K562 (cell line): ENCODE measurements at regions not wholly inside any gene's neighbourhood (a gene's known extent, or its start where the extent isn't known, plus 50 kb on each side); places are given as distances from the start of the nearest gene placed in this dataset.

Source experiments
- ATAC-seq: fragments of 200-7000 bp; cut with Tn5 transposase; 3 replicates; pipeline ENCODE4 v1.9.1; 2020; ENCODE audit warnings: moderate library complexity
- BruUV-seq: library from RNA; stranded (reverse); fragments of 400-500 nt; replicated peaks from 2 replicates; lab custom pipeline; 2021; lab: Mats Ljungman, UMichigan
- CTCF ChIA-PET: fragments of 300-600 bp; formaldehyde crosslinking; extraction: SDS; loops from one replicate; lab custom pipeline; 2021; ENCODE audit warnings: low intra/inter-chr PET ratio; lab: Yijun Ruan, JAX
- POLR2A ChIA-PET: fragments of 300-600, 350-650 bp; sonication (Branson Sonifier 250); formaldehyde crosslinking; extraction: SDS; loops from one replicate; lab custom pipeline; 2021; ENCODE audit warnings: antibody characterized with exemption, inconsistent platforms; lab: Yijun Ruan, JAX
- DNase-seq, 4 experiments: peaks; one replicate each; pipeline versions ENCODE4 v3.0.0 to v3.0.0-alpha.2; 2011 to 2018; ENCODE audit warnings: low spot score in 3 of 4, mixed read lengths in 3 of 4; ENCODE audit errors: extremely low read depth in 1 of 4
- FAIRE-seq: peaks from 2 replicates; lab custom pipeline; 2011; peaks lifted over from hg19 to GRCh38; lab: Jason Lieb, UNC
- H2AFZ ChIP-seq: 2 replicates; pipeline ENCODE4 v1.6.0; 2011; ENCODE audit warnings: low read depth, low read length, control low read depth, inconsistent platforms
- H3K27ac ChIP-seq: fragments of 200-600 bp; 3 replicates; pipeline ENCODE4 v1.8.0; 2011; ENCODE audit warnings: low read depth, mild to moderate bottlenecking, control low read depth, inconsistent platforms, low read length, moderate library complexity, mixed read lengths; ENCODE audit errors: extremely low read depth
- H3K27me3 ChIP-seq, 2 experiments: fragments of 300-600 bp in 1 of 2; 2 replicates in 1 of 2; 3 replicates in 1 of 2; pipeline versions ENCODE4 v1.6.0 to v1.8.0; 2011; ENCODE audit warnings: inconsistent platforms in 2 of 2, low read length in 2 of 2, mild to moderate bottlenecking in 1 of 2, mixed read lengths in 1 of 2, moderate library complexity in 1 of 2; ENCODE audit not compliant: control insufficient read depth in 2 of 2, insufficient read depth in 2 of 2
- H3K36me3 ChIP-seq: fragments of 300-600 bp; 3 replicates; pipeline ENCODE4 v1.8.0; 2011; ENCODE audit warnings: mild to moderate bottlenecking, low read length, inconsistent platforms; ENCODE audit not compliant: control insufficient read depth, insufficient read depth
- H3K4me1 ChIP-seq, 2 experiments: fragments of 200-600 bp in 1 of 2; replicated peaks in 1 of 2; 2 replicates in 1 of 2; 3 replicates in 1 of 2; pipeline versions ENCODE4 v1.5.1 to v1.8.0; 2011; ENCODE audit warnings: inconsistent platforms in 2 of 2, low read length in 2 of 2, mild to moderate bottlenecking in 1 of 2, mixed read lengths in 1 of 2, moderate library complexity in 1 of 2; ENCODE audit not compliant: control insufficient read depth in 2 of 2, insufficient read depth in 2 of 2
- H3K4me2 ChIP-seq: 2 replicates; pipeline ENCODE4 v1.6.1; 2011; ENCODE audit warnings: low read length, control low read depth, inconsistent platforms, mixed read lengths; ENCODE audit not compliant: insufficient read depth
- H3K4me3 ChIP-seq: fragments of 200-600 bp; sonication (generic), shearing (Covaris generic); 2 replicates; pipeline ENCODE4 v1.5.1; 2016; ENCODE audit warnings: control low read depth, inconsistent platforms
- H3K79me2 ChIP-seq: fragments of 200-600 bp; 3 replicates; pipeline ENCODE4 v1.8.0; 2011; ENCODE audit warnings: low read length, inconsistent platforms; ENCODE audit not compliant: control insufficient read depth, insufficient read depth
- H3K9ac ChIP-seq, 2 experiments: 2 replicates each; pipeline versions ENCODE4 v1.6.0 to v1.6.1; 2011; ENCODE audit warnings: low read depth in 2 of 2, low read length in 2 of 2, control low read depth in 1 of 2, inconsistent platforms in 1 of 2, mild to moderate bottlenecking in 1 of 2, mixed read lengths in 1 of 2; ENCODE audit not compliant: insufficient read depth in 1 of 2
- H3K9me1 ChIP-seq: one replicate; pipeline ENCODE4 v1.6.0; 2011; ENCODE audit warnings: inconsistent platforms, mild to moderate bottlenecking, low read length, moderate library complexity; ENCODE audit not compliant: control insufficient read depth, insufficient read depth
- H3K9me3 ChIP-seq: replicated peaks from 2 replicates; pipeline ENCODE4 v1.5.1; 2011; ENCODE audit warnings: low read depth, low read length, inconsistent platforms; ENCODE audit not compliant: control insufficient read depth, insufficient read depth
- H4K20me1 ChIP-seq: replicated peaks from 2 replicates; pipeline ENCODE4 v1.6.1; 2011; ENCODE audit warnings: low read length, inconsistent platforms, mixed read lengths; ENCODE audit not compliant: control insufficient read depth, insufficient read depth
- BRD9 ChIP-seq: fragments of 450-650 bp; IDR thresholded peaks from 2 replicates; pipeline ENCODE4 v1.6.1; 2018; ENCODE audit warnings: low read depth; ENCODE audit not compliant: partially characterized antibody
- CBX5 ChIP-seq: IDR thresholded peaks from 2 replicates; pipeline ENCODE4 v1.6.1; 2014; ENCODE audit warnings: low read depth, borderline replicate concordance
- CREM ChIP-seq: IDR thresholded peaks from 2 replicates; pipeline ENCODE4 v1.6.1; 2014; ENCODE audit warnings: antibody characterized with exemption, low read depth
- ELF4 ChIP-seq: fragments of 450-650 bp; formaldehyde crosslinking; IDR thresholded peaks from 2 replicates; pipeline ENCODE4 v1.4.0; 2022; ENCODE audit warnings: missing genetic modification characterization
- POLR2B ChIP-seq: fragments of 450-650 bp; IDR thresholded peaks from 2 replicates; pipeline ENCODE4 v1.6.1; 2018; ENCODE audit warnings: low read depth; ENCODE audit not compliant: partially characterized antibody
- RFX7 ChIP-seq: fragments of 250-450 bp; sonication (Bioruptor Pico); IDR thresholded peaks from 2 replicates; pipeline ENCODE4 v1.5.1; 2021; ENCODE audit warnings: mild to moderate bottlenecking
- TAL1 ChIP-seq: fragments of 450-650 bp; IDR thresholded peaks from 2 replicates; pipeline ENCODE4 v1.6.1; 2016; ENCODE audit warnings: mild to moderate bottlenecking
- ZNF232 ChIP-seq: sonication (generic); formaldehyde crosslinking; IDR thresholded peaks from 2 replicates; pipeline ENCODE4 v1.8.0; 2022; ENCODE audit warnings: mild to moderate bottlenecking, missing genetic modification reagents
- WGBS: fragments of 100-300 bp; shearing (Covaris generic); methylation state at CpG from one replicate; pipeline ENCODE4 v1.1.6; 2016; ENCODE audit warnings: low coverage, mixed read lengths; ENCODE audit not compliant: insufficient coverage; ENCODE audit errors: missing lambda C conversion rate; 5-methylcytosine and 5-hydroxymethylcytosine counted together
- in situ Hi-C: fragments of 300-500 bp; cut with MboI; formaldehyde crosslinking; loops from 4 replicates; pipeline ENCODE4 v1.15.0; 2018; ENCODE audit warnings: inconsistent platforms, mixed read lengths
- intact Hi-C: fragments of 100-400 bp; cut with micrococcal nuclease; formaldehyde crosslinking; loops from 2 replicates; pipeline ENCODE4 v1.14.2; 2022
- TF ChIP-seq, protein P1 (sequence below), 2 experiments: fragments of 450-650 bp; IDR thresholded peaks; 2 replicates each; pipeline ENCODE4 v1.6.1; 2016; ENCODE audit warnings: mild to moderate bottlenecking in 2 of 2, borderline replicate concordance in 1 of 2, low read depth in 1 of 2, moderate library complexity in 1 of 2

DNA sequence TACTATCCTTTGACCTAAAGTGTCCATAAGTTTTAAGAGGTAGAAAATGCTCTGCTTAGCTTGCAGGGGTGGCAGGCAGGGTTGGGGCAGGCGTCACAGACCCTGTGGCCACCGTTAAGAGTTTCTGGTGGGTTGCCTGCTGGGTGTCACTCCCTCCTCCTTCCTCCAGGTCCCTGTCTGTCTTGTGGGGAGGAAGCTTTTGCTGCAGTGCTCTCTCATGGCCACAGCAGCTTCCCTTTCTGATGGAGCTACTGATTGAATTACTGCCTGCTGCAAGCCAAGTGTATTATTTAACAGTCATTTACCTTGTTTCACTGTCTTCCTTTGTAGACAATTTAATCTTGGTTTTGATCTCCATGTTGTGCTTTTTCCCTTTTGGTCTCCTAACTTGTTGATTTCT is 384.6 kb downstream of the IDS start:
- no peaks in the 10 kb centered on the region for H3K9me1 ChIP-seq
- H3K36me3 ChIP-seq: no peaks in the 10 kb centered on the region
- ATAC-seq: no peak
- H4K20me1 ChIP-seq: no peaks in the 10 kb centered on the region
- BruUV-seq: no TSS peak
- H3K4me1 ChIP-seq: no peaks in the 10 kb centered on the region
- no peak overlapping the region for H3K4me2 ChIP-seq
- CTCF ChIA-PET: no interaction called here
- intact Hi-C loops: no loop called here
- no peak overlapping the region for H3K4me3 ChIP-seq
- H3K79me2 ChIP-seq: no peaks in the 10 kb centered on the region
- no peak for TF ChIP-seq CBX5
- no peak for TF ChIP-seq ELF4 (CRISPR knock-in tag)
- no peak for TF ChIP-seq BRD9
- TF ChIP-seq CREM: no peak
- TF ChIP-seq ZNF232 (CRISPR knock-in tag): no peak
- no peak for TF ChIP-seq TAL1
- no peak for TF ChIP-seq RFX7 (CRISPR knock-in tag)
- no peak for TF ChIP-seq POLR2B
- TF ChIP-seq, all 486 proteins: peak for 0
- 0% methylated on average over 2 of the region's 2 CpGs for WGBS
- POLR2A ChIA-PET: no interaction called here
- H2AFZ ChIP-seq: no peak overlapping the region
- no peak overlapping the region for H3K27ac ChIP-seq
- in situ Hi-C loops: no loop called here
- H3K27me3 ChIP-seq: no peaks in the 10 kb centered on the region
- no peak overlapping the region for H3K9ac ChIP-seq
- FAIRE-seq: no peak
- no peaks in the 10 kb centered on the region for H3K9me3 ChIP-seq
- no peak for DNase-seq

DNA sequence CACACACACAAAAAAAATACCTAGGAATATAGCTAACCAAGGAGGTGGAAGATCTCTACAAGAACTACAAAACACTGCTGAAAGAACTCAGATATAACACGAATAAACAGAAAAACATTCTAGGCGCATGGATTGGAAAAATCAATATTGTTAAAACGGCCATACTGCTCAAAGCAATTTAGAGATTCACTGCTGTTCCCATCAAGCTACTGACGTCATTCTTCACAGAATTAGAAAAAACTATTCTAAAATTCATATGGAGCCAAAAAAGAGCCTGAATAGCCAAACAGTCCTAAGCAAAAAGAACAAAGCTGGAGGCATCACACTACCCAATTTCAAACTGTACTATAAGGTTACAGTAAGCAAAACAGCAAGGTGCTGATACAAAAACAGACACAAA is 390.2 kb downstream of the IDS start:
- no peak for FAIRE-seq
- TF ChIP-seq, protein P1, sequence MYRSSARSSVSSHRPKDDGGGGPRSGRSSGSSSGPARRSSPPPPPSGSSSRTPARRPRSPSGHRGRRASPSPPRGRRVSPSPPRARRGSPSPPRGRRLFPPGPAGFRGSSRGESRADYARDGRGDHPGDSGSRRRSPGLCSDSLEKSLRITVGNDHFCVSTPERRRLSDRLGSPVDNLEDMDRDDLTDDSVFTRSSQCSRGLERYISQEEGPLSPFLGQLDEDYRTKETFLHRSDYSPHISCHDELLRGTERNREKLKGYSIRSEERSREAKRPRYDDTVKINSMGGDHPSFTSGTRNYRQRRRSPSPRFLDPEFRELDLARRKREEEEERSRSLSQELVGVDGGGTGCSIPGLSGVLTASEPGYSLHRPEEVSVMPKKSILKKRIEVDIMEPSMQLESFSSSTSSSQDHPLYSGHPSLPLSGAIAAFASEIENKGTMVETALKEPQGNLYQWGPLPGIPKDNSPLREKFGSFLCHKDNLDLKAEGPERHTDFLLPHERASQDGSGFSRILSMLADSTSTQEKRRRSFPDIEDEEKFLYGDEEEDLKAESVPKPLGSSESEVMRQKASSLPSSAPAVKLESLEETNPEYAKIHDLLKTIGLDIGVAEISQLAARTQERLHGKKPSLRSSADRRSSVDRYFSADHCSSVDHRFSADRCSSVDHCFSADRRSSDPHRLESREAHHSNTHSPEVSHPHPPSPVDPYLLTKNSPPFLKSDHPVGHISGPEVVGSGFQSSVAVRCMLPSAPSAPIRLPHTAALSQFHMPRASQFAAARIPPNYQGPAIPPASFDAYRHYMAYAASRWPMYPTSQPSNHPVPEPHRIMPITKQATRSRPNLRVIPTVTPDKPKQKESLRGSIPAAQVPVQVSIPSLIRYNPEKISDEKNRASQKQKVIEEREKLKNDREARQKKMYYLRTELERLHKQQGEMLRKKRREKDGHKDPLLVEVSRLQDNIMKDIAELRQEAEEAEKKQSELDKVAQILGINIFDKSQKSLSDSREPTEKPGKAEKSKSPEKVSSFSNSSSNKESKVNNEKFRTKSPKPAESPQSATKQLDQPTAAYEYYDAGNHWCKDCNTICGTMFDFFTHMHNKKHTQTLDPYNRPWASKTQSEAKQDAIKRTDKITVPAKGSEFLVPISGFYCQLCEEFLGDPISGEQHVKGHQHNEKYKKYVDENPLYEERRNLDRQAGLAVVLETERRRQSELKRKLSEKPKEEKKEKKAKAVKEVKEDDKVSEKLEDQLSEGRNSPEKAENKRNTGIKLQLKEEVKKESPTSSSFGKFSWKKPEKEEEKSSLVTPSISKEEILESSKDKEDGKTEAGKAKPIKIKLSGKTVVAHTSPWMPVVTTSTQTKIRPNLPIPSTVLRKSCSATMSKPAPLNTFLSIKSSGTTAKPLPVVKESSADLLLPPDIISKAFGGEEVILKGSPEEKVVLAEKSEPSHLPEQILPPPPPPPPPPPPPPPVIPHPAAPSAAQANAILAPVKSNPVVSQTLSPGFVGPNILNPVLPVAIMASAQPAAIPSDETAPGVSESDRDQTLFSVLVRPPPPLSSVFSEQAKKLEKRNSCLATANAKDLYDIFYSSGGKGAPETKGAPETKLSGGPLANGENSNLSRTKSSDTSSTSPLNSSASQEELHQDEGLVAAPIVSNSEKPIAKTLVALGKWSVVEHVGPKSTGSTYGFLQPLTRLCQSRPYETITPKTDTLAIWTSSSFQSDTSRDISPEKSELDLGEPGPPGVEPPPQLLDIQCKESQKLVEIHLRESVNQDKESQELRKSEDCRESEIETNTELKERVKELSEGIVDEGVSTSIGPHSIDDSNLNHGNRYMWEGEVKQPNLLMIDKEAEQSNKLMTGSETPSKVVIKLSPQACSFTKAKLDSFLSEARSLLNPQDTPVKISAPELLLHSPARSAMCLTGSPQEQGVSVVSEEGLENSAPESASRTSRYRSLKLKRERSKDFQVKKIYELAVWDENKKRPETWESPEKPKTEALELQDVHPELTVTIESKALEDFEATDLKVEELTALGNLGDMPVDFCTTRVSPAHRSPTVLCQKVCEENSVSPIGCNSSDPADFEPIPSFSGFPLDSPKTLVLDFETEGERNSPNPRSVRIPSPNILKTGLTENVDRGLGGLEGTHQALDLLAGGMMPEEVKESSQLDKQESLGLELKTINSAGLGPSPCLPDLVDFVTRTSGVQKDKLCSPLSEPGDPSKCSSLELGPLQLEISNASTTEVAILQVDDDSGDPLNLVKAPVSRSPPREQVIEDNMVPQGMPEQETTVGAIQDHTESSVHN (IDR thresholded peaks at IDR 0.05; ENCODE audit: borderline replicate concordance in 1 of 2, low read depth in 1 of 2): no peak

More for the DNA sequence above, 390.2 kb downstream of the IDS start:
- ChIA-PET CTCF (no interaction called here), POLR2A (no interaction called here)
- Histone ChIP-seq H3K9ac (no peak overlapping the region), H3K27ac (no peak overlapping the region), H4K20me1 (no peaks in the 10 kb centered on the region), H3K9me1 (no peaks in the 10 kb centered on the region), H3K4me1 (no peaks in the 10 kb centered on the region), H3K4me2 (no peak overlapping the region), H3K36me3 (no peaks in the 10 kb centered on the region), H3K4me3 (no peak overlapping the region), H3K27me3 (no peaks in the 10 kb centered on the region), H2AFZ (no peak overlapping the region), H3K79me2 (no peaks in the 10 kb centered on the region), H3K9me3 (no peaks in the 10 kb centered on the region)
- intact Hi-C loops: no loop called here
- in situ Hi-C loops: no loop called here
- no TSS peak for BruUV-seq
- DNase-seq (no peak), ATAC-seq (no peak)
- WGBS: 0% methylated on average over 4 of the region's 4 CpGs
